ENCODE measurements at regions not wholly inside any gene's neighbourhood (a gene's known extent, or its start where the extent isn't known, plus 50 kb on each side); places are given as distances from the start of the nearest gene placed in this dataset.

DNA sequence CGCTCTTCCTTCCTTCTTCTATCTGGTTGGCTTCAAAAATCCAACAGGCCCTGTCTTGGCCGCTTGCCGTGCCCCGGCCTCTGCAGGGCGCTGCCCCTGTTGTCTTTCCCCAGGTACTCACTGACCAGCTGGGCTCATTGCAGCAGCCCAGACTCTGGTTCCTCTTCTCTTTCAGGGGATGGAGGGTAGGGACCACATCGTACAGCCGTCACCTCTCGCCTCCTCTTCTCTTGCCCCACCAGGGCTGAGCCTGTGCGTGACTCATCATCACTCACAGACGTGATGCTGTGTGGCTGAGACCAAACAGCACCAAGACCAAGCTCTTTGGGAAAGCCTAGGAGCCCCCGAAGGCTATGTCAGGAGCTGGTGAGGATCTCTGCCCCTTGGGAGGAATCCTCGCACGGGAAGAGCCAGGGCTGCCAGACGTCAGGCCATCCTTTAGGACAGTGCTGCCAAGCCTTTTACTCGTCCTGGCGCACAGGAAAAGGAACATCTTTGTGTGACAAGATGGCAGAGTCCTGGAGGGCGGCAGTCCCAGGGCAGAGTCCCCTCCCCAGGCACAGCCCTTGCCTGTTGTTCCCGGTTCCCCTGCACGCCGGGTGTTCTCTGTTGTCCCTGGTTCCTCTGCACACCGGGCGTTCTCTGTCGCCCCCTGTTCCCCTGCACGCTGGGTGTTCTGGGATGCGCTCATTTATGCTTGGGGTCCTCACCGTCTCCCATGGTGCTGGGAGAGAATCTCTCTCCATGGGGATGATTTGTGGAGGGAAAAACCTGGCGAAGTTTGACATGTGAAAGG, 188.5 kb upstream of the SHH start:
- Histone ChIP-seq H3K27ac (no peak overlapping the region), H3K9me3 (no peaks in the 10 kb centered on the region), H3K27me3 (no peaks in the 10 kb centered on the region), H3K4me3 (no peak overlapping the region), H3K36me3 (no peaks in the 10 kb centered on the region), H3K4me1 (no peaks in the 10 kb centered on the region)
- intact Hi-C loops (cut with DNase I) = no loop called here
- TF ChIP-seq, protein P1, sequence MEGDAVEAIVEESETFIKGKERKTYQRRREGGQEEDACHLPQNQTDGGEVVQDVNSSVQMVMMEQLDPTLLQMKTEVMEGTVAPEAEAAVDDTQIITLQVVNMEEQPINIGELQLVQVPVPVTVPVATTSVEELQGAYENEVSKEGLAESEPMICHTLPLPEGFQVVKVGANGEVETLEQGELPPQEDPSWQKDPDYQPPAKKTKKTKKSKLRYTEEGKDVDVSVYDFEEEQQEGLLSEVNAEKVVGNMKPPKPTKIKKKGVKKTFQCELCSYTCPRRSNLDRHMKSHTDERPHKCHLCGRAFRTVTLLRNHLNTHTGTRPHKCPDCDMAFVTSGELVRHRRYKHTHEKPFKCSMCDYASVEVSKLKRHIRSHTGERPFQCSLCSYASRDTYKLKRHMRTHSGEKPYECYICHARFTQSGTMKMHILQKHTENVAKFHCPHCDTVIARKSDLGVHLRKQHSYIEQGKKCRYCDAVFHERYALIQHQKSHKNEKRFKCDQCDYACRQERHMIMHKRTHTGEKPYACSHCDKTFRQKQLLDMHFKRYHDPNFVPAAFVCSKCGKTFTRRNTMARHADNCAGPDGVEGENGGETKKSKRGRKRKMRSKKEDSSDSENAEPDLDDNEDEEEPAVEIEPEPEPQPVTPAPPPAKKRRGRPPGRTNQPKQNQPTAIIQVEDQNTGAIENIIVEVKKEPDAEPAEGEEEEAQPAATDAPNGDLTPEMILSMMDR (IDR thresholded peaks at IDR 0.05) = no peak
- DNase-seq (ENCODE audit: low spot score in 2 of 2) = no peak

DNA sequence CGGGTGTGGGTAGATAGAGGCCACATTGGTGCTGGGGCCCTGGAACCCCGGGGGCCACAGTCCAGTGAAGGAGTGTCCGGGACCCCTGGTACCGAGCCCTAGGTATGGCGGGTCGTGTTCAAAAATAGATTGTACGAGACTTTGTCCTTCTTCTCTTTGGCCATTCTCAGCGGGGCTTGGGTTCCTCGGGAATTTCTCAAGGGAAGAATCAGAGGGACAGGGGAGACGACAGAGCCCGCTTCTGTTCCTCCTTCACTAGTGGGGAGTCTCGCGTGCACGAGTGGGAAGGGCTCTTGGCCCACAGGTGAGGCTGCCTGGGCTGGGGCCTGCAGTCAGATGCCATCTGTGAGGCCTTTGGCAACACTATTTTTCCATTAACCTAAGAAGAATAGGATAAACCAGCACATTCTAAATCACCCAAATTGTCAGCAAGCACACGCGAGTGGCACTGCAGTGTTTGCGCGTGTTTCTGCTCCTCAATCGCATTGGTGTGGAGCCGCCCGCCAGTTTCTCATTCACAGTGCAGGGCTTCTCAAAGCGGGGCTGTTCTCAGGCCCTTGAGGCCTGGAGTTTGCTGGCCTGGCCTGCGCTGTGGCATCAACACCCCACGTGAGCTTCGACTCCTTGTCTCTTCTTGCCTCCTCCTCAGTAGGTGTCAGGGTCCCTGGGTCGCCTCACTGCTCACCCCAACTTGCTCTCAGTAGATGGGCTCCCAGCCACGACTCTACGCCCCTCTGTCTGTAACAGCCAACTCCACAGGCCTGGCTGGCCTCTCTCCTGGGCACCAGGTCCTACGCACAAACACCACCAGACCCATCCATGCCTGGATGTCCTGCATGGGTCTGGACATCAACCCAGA, 187.6 kb upstream of the SHH start:
- H3K4me1 ChIP-seq = no peaks in the 10 kb centered on the region
- no peaks in the 10 kb centered on the region for H3K9me3 ChIP-seq
- H3K27me3 ChIP-seq = no peaks in the 10 kb centered on the region
- DNase-seq (ENCODE audit: low spot score in 2 of 2) = no peak
- no peak overlapping the region for H3K4me3 ChIP-seq
- intact Hi-C loops (cut with DNase I) = no loop called here
- H3K36me3 ChIP-seq = no peaks in the 10 kb centered on the region
- TF ChIP-seq, protein P1 (IDR thresholded peaks at IDR 0.05) = no peak
- H3K27ac ChIP-seq = no peak overlapping the region

DNA sequence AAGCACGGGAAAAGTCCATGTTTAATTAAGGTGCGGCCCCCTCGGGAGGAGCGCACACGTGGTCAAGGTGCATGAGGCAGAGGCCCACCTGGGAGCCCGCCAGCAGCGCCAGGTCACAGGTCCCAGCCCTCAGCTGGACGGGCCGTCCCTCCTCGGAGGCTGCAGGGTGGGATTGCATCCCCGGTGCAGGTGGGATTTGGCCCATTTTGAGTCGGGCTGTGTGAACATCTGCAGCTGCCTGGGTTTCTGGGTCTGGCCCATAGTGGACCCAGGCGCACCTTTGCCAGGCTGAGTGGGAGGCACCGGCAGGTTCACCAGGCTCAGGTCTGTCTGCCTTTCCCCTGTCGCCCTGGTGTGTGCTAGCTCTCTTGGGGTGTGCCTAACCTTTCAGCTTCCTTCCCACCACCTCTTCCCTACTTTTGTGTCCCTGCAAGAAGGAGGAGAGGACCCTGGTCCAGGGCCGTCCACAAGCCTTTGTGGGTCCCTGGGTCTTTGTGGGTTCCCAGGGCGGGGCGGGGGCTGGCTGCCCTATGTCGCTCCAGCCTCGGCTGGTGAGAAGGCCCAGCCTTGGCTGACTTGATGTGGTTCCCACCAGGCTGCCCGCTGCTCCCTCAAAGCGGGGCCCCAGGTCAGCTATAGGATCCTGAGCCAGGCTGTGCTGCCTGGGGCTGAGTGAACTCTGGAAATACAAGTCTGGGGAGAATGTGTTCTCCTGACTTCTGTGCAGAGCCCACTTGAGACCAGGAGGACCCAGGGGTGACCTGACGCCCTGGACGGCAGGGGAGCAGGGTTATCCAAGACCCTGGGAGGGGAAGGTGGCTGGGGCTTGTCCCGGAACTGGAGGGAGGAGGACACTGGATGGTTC, 186.7 kb upstream of the SHH start:
- TF ChIP-seq, protein P1 (IDR thresholded peaks at IDR 0.05) = no peak
- H3K4me3 ChIP-seq = no peak overlapping the region
- no peaks in the 10 kb centered on the region for H3K9me3 ChIP-seq
- DNase-seq (ENCODE audit: low spot score in 2 of 2) = no peak
- no peaks in the 10 kb centered on the region for H3K36me3 ChIP-seq
- no peak overlapping the region for H3K27ac ChIP-seq
- no peaks in the 10 kb centered on the region for H3K27me3 ChIP-seq
- intact Hi-C loops (cut with DNase I) = no loop called here
- H3K4me1 ChIP-seq = no peaks in the 10 kb centered on the region

DNA sequence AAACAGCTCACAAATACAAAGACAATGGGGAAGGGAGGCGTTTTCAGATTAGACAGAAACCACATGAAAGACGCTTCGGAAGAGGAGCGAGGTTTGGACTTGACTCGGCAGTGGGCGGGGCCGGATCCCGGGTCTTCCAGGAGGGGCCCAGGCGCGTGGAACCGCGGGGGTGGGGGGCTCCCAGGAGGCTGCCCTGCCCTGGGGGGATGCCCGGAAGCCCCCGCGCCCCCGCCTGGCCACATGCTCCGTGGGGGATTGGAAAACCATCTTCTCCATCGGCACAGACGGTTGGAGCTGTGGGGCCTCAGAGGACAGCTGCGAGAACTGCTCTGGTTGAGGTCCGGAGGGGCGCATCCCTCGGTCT, 186.0 kb upstream of the SHH start:
- H3K27me3 ChIP-seq = no peaks in the 10 kb centered on the region
- no peak overlapping the region for H3K4me3 ChIP-seq
- no peak overlapping the region for H3K27ac ChIP-seq
- no peaks in the 10 kb centered on the region for H3K36me3 ChIP-seq
- H3K4me1 ChIP-seq = no peaks in the 10 kb centered on the region
- TF ChIP-seq, protein P1 (IDR thresholded peaks at IDR 0.05) = no peak
- DNase-seq (ENCODE audit: low spot score in 2 of 2) = no peak
- intact Hi-C loops (cut with DNase I) = no loop called here
- no peaks in the 10 kb centered on the region for H3K9me3 ChIP-seq

DNA sequence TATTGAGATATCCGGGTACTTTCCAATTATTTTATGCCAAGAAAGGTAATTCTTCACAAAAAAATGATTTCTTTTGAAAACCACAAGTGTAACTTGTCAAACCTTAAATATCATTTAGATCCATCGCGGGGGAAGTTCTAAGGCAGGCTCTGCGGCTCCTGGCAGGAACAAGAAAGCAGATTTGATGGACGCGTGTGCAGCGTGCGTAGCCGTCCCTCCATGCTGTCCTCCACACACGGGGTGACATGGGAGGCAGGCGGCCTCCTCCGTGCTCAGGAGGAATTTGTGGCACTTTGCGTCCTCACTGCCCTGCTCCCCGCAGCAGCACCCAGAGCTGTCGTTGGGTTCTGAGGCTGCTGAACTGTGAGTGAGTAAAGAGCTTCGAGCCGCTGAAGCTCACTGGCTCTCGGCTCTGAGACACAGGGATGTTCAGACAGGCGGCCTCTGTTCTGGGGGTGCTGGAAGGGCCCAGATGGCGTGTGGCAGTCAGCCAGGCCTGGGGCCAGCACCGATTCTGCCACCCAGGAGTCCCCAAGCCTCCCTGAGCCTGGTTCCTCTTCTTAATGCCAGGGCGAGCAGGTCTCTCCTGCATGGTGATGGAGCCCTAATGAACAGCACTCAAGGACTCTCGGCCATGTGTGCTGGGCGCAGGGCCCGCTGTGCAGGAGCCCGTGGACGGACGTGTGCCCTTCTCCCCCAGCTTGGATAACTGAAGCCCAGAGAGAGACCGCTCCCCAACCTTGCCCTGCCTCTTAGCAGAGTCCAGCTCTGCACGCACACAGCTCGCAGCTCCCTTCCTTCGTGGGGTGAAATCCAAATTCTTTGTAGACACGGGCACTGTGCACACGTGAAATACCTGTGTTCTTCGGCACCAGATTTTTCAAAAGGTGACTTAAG, 185.4 kb upstream of the SHH start:
- intact Hi-C loops (cut with DNase I) = no loop called here
- H3K27ac ChIP-seq = no peak overlapping the region
- H3K27me3 ChIP-seq = no peaks in the 10 kb centered on the region
- no peak overlapping the region for H3K4me3 ChIP-seq
- TF ChIP-seq, protein P1 (IDR thresholded peaks at IDR 0.05) = no peak
- H3K9me3 ChIP-seq = no peaks in the 10 kb centered on the region
- DNase-seq (ENCODE audit: low spot score in 2 of 2) = no peak
- H3K4me1 ChIP-seq = no peaks in the 10 kb centered on the region
- no peaks in the 10 kb centered on the region for H3K36me3 ChIP-seq
